ENCODE measurements at regions not wholly inside any gene's neighbourhood (a gene's known extent, or its start where the extent isn't known, plus 50 kb on each side); places are given as distances from the start of the nearest gene placed in this dataset.

DNA sequence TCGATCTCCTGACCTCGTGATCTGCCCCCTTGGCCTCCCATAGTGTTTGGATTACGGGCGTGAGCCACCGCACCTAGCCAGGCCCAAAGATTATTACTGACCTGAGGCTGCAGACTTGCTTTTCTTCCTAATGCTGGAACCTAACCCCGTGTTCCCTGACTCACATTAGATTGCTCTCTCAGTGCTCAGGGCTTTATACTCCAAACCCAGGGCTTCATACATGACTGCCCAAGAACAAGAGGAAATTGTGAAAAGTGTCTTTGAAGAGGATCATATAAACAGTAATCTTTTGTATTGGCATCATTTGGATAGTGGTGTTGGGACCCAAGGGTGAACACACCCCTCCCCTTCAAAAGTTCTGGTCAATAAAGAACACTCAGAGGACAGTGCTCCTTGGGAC lies 233.3 kb upstream of the TAS2R1 start:
- Histone ChIP-seq H3K27me3 (no peaks in the 10 kb centered on the region), H3K4me3 (no peak overlapping the region), H2AFZ (no peak overlapping the region), H3K4me2 (no peak overlapping the region), H4K20me1 (ENCODE audit: insufficient read depth, poor library complexity, severe bottlenecking) (no peaks in the 10 kb centered on the region), H3K36me3 (replicated peaks; ENCODE audit: insufficient read depth, low read depth) (no peaks in the 10 kb centered on the region), H3K27ac (no peak overlapping the region), H3K79me2 (no peaks in the 10 kb centered on the region), H3K9me3 (ENCODE audit: low read depth) (peaks cover 11% of the 10 kb centered on the region), H3K9me2 (replicated peaks; ENCODE audit: insufficient read depth) (no peaks in the 10 kb centered on the region), H3K4me1 (ENCODE audit: insufficient read depth) (no peaks in the 10 kb centered on the region)
- TF ChIP-seq EZH2phosphoT487 (IDR thresholded peaks at IDR 0.05; ENCODE audit: low read depth, severe bottlenecking, unreplicated experiment): no peak
- TF ChIP-seq, protein P1, sequence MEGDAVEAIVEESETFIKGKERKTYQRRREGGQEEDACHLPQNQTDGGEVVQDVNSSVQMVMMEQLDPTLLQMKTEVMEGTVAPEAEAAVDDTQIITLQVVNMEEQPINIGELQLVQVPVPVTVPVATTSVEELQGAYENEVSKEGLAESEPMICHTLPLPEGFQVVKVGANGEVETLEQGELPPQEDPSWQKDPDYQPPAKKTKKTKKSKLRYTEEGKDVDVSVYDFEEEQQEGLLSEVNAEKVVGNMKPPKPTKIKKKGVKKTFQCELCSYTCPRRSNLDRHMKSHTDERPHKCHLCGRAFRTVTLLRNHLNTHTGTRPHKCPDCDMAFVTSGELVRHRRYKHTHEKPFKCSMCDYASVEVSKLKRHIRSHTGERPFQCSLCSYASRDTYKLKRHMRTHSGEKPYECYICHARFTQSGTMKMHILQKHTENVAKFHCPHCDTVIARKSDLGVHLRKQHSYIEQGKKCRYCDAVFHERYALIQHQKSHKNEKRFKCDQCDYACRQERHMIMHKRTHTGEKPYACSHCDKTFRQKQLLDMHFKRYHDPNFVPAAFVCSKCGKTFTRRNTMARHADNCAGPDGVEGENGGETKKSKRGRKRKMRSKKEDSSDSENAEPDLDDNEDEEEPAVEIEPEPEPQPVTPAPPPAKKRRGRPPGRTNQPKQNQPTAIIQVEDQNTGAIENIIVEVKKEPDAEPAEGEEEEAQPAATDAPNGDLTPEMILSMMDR (IDR thresholded peaks at IDR 0.05; ENCODE audit: poor library complexity): no peak
- TF ChIP-seq EZH2 (IDR thresholded peaks at IDR 0.05; ENCODE audit: borderline replicate concordance): no peak
- WGBS (ENCODE audit: low lambda C conversion rate, missing lambda C conversion rate): 94% methylated on average over 6 of the region's 6 CpGs
- DNase-seq (ENCODE audit: low spot score): no peak

- Histone ChIP-seq H3K9me3 (ENCODE audit: low read depth) (peaks cover 11% of the 10 kb centered on the region), H3K36me3 (replicated peaks; ENCODE audit: insufficient read depth, low read depth) (no peaks in the 10 kb centered on the region), H3K79me2 (no peaks in the 10 kb centered on the region), H3K4me1 (ENCODE audit: insufficient read depth) (no peaks in the 10 kb centered on the region), H3K27me3 (no peaks in the 10 kb centered on the region), H4K20me1 (ENCODE audit: insufficient read depth, poor library complexity, severe bottlenecking) (no peaks in the 10 kb centered on the region), H3K9me2 (replicated peaks; ENCODE audit: insufficient read depth) (no peaks in the 10 kb centered on the region), H3K4me2 (no peak overlapping the region), H2AFZ (no peak overlapping the region), H3K4me3 (no peak overlapping the region), H3K27ac (no peak overlapping the region)
- 31% methylated on average over 8 of the region's 8 CpGs for WGBS (ENCODE audit: low lambda C conversion rate, missing lambda C conversion rate)
- TF ChIP-seq EZH2phosphoT487 (IDR thresholded peaks at IDR 0.05; ENCODE audit: low read depth, severe bottlenecking, unreplicated experiment) (no peak), EZH2 (IDR thresholded peaks at IDR 0.05; ENCODE audit: borderline replicate concordance) (no peak)
- TF ChIP-seq, protein P1 (IDR thresholded peaks at IDR 0.05; ENCODE audit: poor library complexity): no peak
- no peak for DNase-seq (ENCODE audit: low spot score)
Observed at GRCh38 chr5:9861666-9862256, 231.6 kb upstream of the TAS2R1 start.

DNA sequence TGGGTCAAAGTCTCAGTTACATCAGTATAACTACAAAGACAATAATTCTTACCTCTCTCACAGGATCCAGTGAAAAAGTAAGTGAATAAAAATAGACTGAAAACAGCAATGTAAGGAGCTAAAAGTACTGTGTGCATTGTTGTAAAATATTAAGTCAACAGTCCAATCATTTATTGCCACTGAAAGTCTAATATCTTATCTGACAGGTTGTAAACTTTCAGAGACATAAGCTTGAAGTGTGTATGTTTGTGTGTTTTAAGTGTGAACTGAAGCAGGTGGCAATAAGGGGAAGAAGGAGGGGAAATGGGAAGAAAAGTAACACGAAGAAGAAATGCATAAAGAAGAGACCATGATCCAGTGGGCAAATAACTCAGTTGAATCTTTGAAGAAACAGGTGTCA lies 229.7 kb upstream of the TAS2R1 start:
- TF ChIP-seq EZH2 (IDR thresholded peaks at IDR 0.05; ENCODE audit: borderline replicate concordance): no peak
- peak; percentile 97 for TF ChIP-seq EZH2phosphoT487 (IDR thresholded peaks at IDR 0.05; ENCODE audit: low read depth, severe bottlenecking, unreplicated experiment)
- TF ChIP-seq, protein P1 (IDR thresholded peaks at IDR 0.05; ENCODE audit: poor library complexity): no peak
- Histone ChIP-seq H2AFZ (no peak overlapping the region), H3K27ac (no peak overlapping the region), H3K27me3 (no peaks in the 10 kb centered on the region), H4K20me1 (ENCODE audit: insufficient read depth, poor library complexity, severe bottlenecking) (no peaks in the 10 kb centered on the region), H3K36me3 (replicated peaks; ENCODE audit: insufficient read depth, low read depth) (no peaks in the 10 kb centered on the region), H3K9me2 (replicated peaks; ENCODE audit: insufficient read depth) (no peaks in the 10 kb centered on the region), H3K4me1 (ENCODE audit: insufficient read depth) (no peaks in the 10 kb centered on the region), H3K4me3 (no peak overlapping the region), H3K79me2 (no peaks in the 10 kb centered on the region), H3K9me3 (ENCODE audit: low read depth) (no peaks in the 10 kb centered on the region), H3K4me2 (no peak overlapping the region)
- DNase-seq (ENCODE audit: low spot score): no peak
- WGBS (ENCODE audit: low lambda C conversion rate, missing lambda C conversion rate): 68% methylated on average over 1 of the region's 1 CpG

Measured in hepatocyte (in vitro differentiated cells).